ENCODE measurements at regions not wholly inside any gene's neighbourhood (a gene's known extent, or its start where the extent isn't known, plus 50 kb on each side); places are given as distances from the start of the nearest gene placed in this dataset.

DNA sequence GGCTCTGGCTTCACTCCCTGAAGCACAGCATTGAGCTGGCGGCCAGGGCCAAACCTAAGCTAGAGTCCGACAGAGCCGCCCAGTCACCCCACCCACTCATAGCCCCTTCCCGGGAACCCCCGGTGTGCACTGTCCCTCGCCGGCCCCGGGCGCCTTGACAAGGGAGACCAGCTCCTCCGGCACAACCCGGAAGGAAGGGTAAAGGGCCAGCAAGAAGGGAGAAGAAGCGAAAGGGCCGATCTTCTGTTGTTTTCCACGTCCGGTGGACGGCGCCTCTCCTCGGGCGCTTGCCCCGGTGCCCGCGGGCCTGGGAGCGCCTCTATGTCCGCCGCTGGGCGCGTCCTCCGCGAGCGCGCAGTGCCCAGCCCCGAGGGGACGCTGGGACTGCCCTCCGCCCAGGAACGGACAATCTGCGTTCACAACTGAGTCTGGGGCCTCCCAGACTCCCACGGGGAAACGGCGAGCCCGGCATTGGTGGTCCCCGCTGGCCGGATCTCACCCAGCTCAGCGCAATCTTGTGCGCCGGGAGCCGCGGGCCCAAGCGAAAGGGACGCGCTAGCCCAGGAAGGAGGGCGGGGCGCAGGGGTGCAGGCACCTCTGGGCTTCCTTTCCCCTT, 172.5 kb upstream of the MIR17HG start:
- no peak for DNase-seq

DNA sequence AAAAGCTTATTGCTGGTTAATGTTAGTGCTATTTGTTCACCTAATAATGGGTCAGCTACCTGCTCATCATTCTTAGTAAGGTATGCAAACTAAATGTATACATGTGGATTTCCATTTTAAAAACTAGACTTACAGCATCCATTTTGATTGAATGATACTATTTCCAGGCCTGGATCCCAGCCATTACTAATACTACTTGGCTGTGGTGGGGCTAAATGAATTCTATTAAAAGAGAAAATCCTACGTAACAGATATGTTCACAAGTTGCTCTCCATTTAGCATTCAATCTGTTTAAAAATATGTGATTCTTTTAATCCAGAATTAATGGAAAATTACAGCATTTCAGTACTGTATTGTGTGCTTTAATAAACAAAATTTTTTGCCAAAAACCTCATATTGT, 169.4 kb upstream of the MIR17HG start:
- DNase-seq: no peak

DNA sequence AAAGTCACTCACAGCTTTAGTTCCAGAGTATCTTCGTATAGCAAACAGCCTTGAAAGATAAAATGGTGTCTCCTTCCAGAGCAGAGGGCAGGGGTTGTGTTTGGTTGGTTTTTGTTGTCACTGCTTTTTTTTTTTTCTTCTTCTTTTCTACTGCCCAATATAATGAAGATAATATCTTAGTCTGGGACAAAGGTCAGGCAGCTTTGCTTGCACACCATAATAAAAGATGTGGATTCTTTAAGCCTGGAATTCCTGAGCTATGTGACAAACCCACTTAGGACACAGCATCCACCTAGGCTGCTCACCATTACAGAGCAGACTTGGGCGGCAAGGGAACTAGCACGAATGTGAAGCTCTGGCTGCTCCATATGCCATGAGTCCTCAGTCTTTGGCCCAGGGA, 165.6 kb upstream of the MIR17HG start:
- no peak for DNase-seq

DNA sequence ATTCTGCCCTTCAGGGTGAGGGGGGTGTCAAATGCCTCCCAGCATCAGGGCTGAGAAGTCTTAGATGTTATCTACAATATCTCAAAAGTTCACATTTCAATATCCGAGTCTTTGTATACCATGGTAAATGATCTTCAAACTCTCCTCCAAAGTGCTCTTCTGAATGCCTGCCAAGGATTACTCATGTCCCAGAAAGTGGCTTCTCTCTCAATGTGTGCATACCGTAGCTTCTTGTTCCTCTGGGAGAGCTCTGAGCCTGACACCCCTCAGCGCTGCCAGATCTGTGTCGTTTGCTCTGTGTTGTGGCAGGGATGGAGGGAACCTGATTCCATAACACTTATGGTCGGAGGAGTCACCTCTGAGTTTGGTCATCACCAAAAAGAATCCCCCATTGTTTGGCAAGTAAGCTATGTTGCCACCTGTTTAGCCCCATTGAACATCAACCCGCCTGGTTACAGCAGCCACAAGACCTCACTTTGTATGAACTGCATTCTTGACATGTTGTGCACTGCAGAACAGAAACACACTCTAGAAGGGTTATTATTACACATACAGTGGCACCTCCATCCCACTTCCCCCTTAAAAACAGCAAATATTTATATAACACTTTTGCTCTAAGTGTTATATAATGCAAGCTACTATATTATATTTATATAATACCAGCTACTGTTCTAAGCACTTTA, 163.1 kb upstream of the MIR17HG start:
- DNase-seq: no peak

DNA sequence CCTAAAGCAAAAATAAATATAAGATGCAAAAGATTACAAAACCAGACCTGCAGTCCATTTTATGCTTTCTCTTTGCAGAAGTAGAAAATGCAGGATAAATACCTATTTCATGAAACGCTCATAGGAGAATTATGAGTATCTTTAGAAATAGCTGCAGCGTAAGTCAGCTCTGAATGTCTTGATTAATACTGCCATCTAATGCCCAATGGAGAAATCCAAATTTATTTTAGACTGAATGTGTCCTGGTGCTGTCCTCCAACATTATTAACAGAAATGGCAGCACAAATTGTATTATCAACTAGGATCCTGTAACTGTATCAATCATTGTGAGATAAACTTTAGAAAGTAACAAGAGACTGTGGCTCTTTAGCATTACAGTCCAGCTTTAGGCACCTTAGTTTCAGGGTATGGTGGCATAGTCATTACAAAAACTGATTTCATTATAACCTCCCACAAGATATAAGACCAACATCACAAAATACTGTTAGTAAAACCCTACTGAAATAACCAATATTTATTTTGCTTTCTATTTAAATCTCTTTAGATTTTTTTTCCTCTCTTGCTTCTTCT, 162.1 kb upstream of the MIR17HG start:
- DNase-seq: no peak

DNA sequence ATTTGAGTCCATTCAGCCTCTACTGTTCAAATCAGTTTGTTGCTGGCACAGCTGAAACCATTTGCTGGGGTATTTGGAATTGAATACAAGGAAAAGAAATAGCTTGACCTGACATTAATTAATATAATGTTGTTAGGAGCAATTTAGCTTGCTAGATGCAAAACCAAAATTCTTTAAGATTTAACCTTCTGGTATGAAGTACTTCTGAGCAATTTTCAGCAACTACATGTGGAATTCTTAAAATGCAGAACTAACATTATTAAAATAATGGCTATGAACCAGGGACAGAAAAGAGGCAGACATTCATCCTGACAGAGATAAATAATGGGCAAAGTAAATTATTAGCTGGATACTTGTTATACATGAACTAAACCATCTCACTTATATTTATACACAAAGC, 160.0 kb upstream of the MIR17HG start:
- DNase-seq: no peak

DNA sequence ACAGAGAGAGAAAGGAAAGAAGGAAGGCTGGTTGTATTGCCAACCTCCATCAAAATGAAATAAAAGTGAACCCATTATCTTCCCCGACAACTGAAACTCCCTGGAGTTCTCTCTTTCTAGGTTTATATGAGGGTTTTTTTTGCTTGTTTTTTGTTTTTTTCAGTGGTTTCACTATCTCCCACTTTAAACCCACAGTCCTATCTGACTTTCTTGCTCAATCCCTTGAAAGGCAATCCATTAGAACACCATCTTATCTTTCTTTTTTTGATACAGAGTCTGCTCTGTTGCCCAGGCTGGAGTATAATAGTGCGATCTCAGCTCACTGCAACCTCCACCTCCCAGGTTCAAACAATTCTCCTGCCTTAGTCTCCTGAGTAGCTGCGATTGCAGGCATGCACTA, 158.0 kb upstream of the MIR17HG start:
- DNase-seq: no peak

DNA sequence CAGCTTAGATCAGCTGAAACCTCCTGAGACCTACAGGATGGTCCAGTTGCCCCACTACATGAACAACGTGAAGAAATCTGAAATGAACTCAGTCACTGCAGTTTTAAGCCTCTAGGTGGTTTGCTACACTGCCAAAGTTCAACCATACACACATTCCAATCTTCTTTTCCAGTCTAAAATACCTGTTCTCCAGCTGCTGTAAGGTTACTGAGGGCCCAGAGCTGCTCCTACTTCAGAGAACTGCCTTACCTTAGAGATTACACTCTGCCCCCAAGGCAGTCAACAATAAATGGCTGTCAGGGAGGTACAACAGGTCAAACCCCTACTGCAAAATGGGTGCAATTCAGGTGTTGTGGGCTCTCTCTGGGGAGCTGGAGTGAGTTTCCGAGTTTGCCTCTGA, 154.1 kb upstream of the MIR17HG start:
- DNase-seq: no peak

DNA sequence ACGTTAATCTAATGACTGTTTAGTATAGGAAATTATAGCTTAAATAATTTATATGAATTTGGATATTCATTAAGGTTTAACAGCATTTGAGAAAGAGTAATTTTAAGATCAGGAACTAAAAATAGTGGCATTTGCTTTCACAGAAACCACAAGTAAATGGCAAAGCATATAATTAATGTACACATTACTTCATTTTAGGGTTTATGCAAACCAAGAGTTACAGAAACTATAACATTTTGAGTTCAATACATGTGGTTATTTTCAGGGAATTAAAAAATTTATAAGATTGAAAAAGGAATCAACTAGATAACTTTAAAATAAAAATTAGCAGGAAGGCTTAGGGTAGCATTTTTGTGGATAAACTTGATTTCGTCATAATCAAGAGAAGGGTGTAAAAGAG, 151.7 kb upstream of the MIR17HG start:
- no peak for DNase-seq

DNA sequence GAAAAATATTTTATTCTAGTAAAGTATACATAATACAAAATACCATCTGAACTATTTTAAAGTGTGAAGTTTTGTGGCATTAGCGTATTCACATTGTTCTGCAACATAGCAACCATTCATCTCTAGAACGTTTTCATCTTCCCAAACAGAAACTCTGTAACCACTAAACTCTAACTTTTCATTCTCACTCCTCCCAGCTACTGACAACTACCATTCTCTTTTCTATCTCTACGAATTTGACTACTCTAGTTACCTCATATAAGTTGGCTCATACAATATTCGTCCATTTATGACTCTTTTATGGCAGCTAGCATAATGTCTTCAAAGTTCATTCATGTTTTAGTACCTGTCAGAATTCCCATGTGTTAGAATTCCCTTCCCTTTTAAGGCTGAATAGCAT, 150.5 kb upstream of the MIR17HG start:
- no peak for DNase-seq

DNA sequence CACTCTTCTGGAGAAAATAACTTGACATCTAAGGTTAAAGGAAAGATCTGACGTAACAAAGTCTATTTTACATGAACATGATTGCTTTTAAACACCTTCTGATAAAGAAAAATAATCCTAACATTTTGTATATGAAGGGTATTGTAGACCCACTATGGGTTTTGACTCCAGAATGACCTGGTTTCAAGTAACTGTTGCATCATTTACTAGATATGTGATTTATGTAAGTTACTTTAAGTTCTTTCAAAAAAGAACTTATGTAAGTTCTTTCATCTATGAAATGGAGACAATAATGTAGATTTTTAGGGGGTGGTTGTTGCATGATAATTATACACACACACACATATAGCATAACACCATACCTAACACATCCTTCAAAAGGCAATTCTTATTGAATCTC, 147.6 kb upstream of the MIR17HG start:
- no peak for DNase-seq

DNA sequence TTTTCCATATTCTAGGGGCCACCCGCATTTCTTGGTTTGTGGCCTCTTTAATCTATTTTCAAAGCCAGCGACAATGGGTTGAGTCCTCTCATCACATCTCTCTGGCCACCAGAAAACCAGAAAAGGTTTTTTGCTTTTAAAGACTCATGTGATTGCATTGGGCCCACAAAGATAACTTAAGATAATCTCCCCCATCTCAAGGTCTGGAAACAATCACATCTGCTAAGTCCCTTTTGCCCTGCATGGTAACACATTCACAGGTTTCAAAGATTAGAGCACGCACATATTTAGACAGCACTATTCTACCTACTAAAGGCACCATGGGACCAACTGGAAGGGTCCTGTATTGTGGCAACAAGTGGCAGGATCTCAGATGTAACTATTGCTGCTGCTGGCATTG, 147.0 kb upstream of the MIR17HG start:
- DNase-seq: no peak

DNA sequence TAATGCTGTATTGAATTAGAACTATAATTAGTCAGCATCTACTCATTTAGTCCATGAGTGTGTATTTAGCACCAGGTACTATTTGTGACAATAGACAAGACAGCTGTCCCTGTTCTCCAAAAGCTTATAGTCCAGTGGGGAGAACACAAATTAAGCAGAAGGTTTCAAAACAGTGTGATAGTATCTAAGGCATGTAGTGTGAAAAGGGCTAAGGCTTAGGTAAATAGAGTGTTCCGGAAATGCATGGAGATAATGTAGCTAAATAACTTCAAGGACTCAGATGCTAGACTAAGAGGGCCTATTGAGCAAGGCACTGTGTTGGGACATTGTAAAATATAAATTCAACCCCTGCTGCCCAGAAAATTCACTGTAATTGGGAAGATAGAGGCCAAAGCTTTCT, 144.1 kb upstream of the MIR17HG start:
- DNase-seq: no peak

DNA sequence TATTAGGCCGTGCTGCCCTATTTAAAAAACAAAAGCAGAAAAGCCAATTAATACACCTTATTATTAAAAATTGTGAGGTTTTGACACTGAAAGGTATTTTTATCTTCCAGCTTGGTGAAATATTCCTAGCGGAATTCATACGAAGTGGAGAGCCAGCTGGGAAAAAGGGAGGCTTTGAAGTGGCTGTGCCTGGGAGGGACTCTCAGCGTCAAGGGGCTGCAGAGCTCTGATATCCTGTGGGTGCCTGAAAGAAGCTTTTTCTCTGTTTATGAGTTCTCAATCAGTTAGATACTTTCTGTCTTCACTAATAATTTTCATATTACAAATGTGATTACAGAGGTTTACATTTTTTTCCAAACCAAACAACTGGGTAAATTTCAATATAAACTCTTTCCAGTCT, 140.2 kb upstream of the MIR17HG start:
- no peak for DNase-seq

DNA sequence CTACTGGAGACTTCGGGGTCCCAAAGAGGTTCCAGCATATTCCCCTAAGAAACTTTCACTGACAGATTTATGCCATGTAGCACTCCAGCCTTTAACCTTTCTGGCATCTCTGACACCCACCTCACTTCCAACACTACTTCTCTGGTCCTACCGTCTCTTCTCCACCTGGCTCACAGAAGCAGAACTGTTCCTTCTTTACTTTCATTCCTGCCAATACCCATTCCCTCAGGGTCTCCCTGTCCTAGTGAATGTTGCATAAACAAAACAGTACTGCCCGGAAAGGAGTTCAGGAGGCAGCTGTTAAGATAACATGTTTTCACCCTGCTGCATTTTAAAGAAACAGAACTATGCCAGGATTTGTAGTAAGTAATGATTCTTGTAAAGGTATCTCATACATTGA, 136.0 kb upstream of the MIR17HG start:
- no peak for DNase-seq

DNA sequence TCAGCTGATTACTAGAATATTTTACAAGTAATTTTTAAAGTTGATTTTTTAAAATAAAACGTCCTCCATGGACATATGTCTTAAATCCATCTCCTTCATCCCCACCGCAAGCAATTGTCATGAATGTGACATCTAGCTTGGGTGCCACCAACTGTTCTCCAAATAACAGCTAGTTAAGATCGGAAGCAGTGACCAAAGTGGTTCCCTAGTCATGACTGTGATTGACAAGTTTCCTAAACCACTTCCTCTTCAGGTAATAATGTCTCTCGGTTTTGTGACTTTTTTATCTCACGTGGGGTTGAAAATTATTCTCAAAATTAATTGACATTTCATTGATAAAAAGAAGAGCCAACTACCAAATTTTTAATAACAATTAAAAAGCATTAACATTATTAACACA, 135.3 kb upstream of the MIR17HG start:
- no peak for DNase-seq

DNA sequence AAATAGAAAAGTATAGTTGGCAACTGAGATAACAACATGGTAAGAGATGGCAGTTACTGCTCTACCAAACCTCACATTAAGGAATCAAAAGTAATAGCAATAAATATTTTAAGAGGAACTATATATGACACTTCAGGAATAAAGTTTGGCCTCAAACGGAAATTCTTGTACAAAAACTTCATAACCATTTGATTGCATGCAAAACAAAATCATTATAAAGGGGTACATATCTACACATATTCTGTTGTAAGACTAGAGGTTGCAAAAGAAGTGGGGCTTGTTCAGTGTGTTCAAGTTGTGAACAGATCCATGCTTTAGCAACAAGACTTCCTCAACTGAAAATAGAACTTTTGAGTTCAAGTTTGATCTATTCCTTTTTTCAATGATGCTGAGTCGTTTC, 133.5 kb upstream of the MIR17HG start:
- no peak for DNase-seq

DNA sequence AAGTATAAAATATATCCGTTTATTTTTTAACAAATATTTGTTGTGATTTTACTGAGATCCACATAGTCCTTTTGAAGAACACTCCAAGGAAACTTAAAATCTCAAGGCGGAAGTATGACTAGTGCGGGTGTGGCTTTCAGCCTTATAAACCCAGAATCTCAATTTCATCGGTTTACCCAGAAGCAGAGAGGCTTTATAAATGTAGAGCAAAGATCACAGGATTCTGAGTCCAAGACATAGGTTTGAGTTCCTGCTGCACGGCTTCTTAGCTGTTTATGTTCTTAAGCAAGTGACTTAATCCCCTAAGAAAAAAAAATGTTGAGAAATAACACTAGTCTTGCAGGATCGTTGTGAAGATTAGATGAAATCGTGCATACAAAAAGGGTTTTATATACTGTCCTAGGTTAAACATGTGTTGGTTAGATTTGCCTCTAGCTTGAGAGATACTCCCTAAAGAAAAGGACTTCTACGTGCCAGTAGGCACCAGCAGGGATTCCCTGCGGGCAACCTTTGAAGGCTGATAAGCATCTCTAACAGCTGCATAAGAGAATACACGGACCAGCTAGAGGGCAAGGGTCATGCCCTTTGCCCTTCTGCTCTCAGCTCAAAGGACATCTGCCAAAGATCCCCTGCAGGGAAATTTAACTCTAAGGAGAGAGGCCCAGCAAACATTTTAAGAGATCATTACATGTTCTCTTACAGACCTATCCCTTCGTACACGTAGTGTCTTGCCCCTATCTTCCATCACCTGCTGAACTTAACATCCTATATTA, 130.4 kb upstream of the MIR17HG start:
- no peak for DNase-seq

DNA sequence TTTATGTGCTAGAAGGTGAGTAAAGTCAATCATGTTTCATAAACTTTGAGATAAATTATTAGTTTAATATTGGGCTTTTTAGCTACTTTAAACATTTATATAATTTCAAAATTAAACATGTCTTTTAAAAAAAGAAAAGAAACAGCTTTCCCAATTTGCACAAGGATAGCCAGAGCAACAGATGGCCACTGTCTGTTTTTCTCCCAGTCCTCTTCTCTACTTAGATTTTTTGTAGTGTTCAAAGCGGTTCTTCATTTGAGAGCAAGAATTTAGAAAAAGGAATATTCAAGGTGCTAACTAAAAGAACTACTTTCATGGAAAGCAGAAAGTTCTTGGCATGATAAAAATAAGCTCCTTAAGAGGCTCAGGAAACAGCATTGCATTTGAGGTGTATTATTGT, 128.3 kb upstream of the MIR17HG start:
- no peak for DNase-seq

DNA sequence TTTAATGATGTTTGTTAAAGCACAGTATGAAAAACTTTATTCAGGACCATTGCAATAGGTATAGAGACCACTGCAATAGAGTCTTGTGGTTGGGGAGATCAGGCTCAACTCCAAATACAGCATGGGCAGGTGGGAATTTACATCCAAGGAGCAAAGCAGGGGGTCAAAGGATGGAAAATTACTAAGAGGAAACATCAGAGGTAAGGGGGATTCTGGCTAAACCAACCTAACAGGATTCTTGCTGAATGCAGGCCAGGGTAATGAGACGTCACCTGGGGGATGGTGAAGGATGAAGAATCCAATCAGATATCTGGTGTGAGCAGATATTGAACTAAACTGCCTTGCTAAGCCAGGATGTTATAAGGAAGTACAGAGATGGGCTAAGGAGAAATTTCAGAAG, 126.6 kb upstream of the MIR17HG start:
- DNase-seq: no peak

DNA sequence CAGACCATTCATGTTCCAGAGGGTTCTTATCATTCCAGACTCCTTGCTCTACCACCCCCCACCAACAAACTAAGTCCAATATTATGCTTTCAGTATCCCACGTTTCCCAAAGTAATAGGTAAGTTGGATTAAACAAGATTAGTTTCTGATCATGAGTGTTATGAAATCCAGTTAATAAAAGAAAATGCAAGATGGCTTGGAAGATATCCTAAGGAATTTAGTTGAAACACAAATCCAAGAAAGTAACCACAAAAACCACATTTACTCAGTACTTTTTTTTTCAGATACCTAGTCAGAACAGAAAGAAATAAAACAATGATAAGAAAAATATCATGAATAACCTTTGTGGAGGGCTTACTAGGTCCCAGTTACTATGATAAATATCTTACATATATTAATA, 119.4 kb upstream of the MIR17HG start:
- no peak for DNase-seq

DNA sequence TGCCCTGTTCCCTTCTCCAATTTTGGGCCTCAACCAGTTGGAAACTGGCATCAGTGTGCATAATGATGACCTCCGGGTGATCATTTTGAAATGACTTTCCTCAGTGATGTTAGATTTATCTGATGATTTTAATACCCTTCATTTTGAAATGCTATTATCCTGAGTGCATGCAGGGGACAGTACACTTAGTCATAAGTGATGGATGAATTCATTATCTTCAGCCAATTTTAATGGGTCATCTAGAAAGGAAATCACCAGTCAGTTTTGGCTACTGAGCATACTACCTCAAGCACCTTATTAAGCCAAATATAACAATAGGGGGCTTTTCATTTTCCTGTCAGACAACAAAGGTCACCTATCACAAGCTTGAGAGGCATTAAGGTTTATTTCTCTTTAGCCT, 118.5 kb upstream of the MIR17HG start:
- no peak for DNase-seq

DNA sequence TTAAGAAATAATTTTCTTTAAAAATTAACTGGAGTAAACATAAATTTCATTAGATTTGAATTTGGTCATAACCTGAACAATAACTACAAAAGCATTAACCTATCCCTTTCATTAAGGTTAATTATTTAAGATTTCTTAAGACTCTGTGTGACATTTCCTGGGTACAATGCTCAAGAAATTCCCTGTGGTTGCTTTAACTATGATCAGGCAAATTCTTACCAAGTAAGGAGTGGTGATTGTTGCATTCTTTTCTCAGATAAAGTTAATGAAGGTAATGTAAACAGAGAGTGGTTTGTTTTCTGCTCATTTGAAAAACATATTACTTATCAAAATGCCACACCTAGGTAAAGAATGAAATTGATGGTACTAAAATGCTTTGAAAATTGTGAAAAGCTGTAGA, 114.8 kb upstream of the MIR17HG start:
- no peak for DNase-seq

DNA sequence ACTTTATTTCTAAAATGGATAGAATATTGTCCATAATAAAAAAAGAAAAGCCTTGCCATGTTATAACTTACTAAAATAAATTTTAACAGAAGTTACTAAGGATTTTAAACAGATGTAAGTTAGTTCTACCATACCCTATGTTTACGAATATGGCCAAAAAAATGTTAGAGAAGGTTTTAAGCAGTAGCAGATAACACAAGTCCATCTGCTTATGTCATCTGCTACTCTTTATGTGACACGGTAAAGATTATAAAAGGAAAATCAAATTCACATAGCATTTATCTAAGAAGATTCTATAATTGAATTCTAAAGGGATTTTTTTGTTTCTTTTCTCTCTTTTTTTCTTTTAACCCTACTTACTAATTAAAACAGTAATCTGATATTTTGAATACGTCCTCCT, 114.2 kb upstream of the MIR17HG start:
- DNase-seq: no peak
